Brain pericyte (primary cell): ENCODE measurements at regions not wholly inside any gene's neighbourhood (a gene's known extent, or its start where the extent isn't known, plus 50 kb on each side); places are given as distances from the start of the nearest gene placed in this dataset.

Experiments
- DNase-seq: peaks from one replicate; pipeline ENCODE4 v3.0.0-alpha.2; 2012; ENCODE audit warnings: low read depth, low spot score

- no peak for DNase-seq
Observed at GRCh38 chr9:13598738-13599137, 319.2 kb upstream of the MPDZ start.

- no peak for DNase-seq
Observed at GRCh38 chr9:13597427-13597826, 317.9 kb upstream of the MPDZ start.

GRCh38 chr9:13597004-13597403 is 317.5 kb upstream of the MPDZ start:
- DNase-seq = no peak

DNA sequence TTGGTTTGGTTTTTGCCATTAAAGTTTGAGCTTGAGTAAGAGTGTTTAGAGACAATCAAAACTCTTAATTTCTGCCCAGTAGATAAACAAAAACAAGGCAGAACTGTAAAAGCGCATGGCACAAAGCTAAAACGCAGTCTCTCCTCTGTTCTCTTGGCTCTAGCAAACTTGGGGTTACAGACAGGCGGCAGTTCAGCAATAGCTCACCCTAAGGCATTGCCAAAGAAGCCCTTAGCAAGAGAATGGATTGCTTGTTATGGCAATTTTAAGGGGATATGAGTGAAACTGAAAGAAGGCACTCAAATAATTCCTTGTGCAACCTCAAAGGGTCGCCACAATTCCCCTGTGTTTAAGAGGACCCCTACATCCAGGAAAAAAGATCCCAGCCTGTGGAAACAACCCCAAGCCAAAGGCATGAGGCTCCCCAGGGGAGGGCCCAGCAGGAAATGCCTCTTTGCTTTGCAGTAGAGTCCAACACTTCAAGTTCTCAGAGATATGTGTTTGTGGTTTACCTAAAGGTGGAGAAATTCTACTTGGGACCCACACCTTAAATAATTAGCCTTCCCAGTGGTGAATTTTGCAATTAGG is 317.0 kb upstream of the MPDZ start:
- DNase-seq = no peak

DNA sequence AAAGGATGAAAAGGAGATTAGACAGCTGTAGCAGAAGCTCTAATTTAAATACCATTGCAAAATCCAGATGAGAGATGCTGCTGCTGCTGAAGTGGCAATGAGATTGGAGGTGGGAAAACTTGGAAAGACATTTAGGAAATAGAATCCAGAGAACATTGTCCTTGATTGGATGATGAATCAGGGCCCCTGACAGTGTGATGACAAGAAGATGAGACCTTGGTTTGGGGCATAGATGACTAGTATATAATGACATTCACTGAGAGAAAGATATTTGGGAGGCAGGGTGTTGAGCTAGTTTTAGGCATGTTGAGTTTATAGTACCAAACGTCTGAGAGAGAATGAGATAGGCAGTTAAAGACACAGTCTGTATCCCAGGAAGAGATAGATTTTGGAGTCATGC is 311.5 kb upstream of the MPDZ start:
- DNase-seq = no peak

- DNase-seq = no peak
Observed at GRCh38 chr9:13589034-13589737, 309.7 kb upstream of the MPDZ start.

DNA sequence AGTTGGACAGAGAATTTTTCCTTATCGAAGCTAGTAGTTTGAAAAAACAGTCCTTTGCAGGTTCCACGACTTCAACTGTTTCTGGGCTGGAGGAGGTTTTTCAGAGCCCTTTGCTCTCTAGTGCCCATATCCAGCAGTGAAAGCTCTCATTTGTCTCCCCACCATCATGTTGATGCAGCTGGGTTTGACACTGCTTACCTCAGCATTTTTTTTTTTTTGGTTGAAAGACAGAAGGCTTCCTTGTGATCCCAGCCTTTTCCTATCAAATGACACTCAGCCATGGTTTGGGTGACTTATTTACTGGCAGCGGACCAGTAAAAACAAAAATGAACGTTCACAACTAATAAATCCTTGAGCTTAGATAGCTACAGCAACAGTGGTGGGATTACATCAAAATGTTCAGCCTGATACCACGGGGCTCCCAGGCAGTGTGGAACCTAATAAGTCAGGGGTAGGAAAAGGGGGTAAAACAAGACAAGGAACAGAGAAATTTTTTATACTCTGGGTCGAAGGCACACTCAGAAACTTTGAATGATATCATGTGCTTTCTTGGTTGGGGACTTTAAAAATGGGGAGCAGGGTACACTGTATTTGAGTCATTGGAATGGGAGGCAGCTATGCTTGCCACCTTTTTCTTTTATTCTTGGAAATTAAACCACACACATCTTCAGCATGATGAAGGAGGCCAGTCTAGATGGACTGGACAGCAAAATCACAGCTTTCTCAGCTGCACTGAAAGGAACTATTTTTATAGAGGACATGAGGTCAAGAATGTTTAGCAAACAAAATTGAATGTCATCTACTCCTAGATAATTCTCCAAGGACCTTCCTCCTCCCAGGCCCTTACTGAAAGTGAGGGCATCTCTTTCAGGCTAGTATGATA is 308.9 kb upstream of the MPDZ start:
- peak; percentile 88 for DNase-seq

GRCh38 chr9:13587571-13587970 is 308.1 kb upstream of the MPDZ start:
- no peak for DNase-seq

DNA sequence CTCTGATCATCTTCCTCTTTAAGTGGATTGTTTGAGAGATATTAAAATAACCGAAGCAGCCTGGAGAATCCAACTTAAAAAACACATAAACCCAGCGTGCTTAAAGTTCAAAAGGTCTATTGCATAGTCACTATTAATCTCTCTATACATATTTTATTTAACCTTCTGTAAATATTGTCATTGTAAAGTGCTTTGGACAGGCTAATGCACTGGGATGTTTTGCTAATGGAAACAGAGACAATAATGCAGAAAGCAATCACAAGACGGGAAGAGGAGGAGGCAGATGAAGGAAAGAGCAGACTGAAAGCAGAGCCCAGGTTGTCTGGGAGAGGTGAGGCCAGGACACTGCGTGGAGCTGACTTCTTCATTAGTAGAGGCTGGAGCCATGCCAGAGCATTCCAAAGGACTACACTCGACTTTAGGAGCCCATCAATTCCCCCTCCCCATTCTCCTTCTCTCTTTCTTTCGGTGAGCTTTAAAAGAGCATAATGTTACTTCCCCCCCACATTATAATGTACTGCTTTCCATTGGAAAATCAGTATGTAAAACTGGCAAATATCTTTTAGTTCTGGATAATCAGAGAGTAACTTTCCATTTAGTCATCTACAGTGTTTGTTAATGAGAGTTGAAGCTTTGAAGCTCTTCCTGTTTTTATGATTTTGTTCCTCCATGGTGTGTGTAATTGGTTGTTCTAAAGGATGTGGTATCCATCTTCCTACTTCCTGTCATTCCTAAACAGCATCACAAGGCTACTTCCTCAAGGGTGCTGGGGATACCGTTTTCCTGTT is 307.3 kb upstream of the MPDZ start:
- DNase-seq = no peak

DNA sequence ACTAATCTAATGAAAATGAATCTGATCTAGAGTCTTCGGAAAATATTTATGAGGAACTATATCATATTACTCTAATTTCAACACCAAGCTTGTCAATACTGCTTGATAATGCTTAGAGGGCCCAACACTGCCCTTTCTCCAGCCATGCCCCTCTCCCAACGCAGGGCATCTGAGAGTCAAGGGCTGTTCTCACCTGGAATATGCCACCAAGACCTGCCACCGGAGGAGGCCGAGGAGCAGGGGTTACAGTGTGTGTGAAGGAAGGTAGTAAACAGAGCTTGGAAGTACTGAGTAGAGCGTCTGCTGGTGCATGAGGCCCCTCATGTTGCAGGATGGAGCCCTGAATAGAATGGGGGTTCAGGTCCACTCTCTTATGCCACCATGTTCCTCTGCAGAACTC is 301.3 kb upstream of the MPDZ start:
- no peak for DNase-seq

GRCh38 chr9:13580131-13580530 is 300.6 kb upstream of the MPDZ start:
- no peak for DNase-seq

DNA sequence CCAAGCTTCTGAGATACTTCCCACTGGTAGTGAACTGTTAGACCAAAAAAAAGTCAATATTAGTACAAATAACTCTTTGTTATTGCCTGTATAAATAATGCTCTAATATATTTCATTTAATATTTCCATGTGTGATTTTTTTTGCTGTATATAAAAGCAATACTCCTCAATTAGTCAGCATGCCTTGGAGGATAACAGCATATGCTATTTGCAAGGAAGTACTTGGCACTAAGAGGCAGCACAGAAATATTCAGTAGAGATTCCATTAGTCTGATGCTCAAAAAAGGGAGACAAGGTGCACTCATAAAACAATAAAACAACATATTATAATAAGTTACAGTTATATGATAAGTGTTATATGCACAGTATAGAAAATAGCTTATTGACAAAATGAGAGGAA is 296.6 kb upstream of the MPDZ start:
- DNase-seq = no peak

GRCh38 chr9:13575558-13575957 is 296.1 kb upstream of the MPDZ start:
- DNase-seq = no peak

GRCh38 chr9:13570068-13570974 is 290.8 kb upstream of the MPDZ start:
- DNase-seq = peak; percentile 58

DNA sequence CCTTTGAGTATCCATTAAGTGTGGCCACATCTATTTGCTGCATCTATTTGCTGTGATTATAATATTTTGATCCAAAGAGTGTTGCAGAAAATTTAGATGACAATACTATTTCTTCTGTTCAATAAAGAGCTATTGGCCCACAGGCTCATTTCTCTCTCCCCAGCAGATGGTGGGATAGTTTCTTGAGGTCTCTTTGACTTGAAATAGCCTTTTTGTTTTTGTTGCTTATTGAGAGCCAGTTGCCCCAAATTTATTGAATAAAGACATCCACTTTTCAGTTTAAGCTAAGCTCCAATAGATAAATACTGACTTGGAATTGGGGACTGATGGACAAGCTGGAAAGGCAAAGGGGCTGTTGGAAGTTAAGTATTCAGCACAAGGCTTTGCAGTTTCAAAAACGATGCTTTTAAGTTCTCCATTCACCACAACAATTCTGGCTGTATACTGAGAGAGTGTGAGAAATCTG is 290.1 kb upstream of the MPDZ start:
- DNase-seq = no peak

DNA sequence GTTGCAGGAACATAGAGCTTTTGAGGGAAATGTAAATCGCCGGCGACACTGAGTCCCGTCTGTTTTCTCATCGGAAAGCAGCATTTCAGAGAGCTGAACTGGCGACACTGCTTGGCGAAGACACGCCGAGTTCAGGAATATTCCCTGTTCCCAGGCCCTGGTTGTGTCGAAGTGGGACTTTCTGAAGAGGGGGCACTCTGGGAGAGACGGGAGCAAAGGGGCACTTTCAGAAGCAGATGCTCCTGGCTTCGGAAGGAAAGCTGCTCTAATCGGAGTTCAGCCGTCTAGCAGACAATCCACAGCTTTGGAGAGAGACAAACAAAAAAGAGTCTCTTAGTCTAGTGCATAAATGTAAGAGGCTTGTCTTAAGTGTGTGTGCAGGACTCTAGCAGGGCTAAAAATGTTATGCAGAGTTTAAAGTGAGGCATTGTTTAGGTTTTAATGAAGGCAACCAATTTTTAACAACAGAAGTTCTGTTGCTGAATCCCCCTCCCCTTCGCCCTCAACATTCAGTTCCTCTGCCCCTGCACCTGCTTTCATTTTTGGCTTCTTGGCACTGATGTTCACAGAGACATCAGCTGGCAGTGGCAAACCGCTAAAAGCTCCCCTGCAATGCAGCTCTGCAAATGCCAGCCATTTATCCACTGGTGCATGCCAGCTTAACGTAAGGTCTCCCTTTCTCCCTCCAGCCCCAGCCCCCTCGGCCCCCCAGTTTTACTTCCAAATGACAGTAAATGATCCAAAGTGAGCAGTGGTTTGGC is 289.5 kb upstream of the MPDZ start:
- DNase-seq = no peak

GRCh38 chr9:13568405-13568804 is 288.9 kb upstream of the MPDZ start:
- no peak for DNase-seq

- DNase-seq = no peak
Observed at GRCh38 chr9:13567833-13568232, 288.3 kb upstream of the MPDZ start.

- DNase-seq = no peak
Observed at GRCh38 chr9:13557746-13558145, 278.3 kb upstream of the MPDZ start.

DNA sequence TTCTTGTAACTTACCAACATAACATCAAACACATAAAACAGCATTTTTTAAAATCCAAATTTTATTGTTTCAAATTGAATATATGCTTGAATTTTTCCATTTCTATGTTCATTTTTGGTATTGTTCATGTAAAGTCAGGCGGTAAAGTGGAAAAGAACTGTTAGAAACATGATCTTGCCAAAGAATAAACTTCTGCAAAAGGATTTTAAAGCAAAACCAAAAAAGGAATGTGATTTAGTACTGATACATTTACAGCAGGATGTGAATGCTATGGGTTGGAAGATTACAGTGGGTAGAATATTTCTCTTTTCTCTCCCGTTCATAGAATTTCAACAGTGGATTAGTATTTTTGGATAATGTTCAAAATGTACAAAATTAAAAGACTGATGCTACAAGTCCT is 277.2 kb upstream of the MPDZ start:
- no peak for DNase-seq
